ENCODE measurements at regions not wholly inside any gene's neighbourhood (a gene's known extent, or its start where the extent isn't known, plus 50 kb on each side); places are given as distances from the start of the nearest gene placed in this dataset.

DNA sequence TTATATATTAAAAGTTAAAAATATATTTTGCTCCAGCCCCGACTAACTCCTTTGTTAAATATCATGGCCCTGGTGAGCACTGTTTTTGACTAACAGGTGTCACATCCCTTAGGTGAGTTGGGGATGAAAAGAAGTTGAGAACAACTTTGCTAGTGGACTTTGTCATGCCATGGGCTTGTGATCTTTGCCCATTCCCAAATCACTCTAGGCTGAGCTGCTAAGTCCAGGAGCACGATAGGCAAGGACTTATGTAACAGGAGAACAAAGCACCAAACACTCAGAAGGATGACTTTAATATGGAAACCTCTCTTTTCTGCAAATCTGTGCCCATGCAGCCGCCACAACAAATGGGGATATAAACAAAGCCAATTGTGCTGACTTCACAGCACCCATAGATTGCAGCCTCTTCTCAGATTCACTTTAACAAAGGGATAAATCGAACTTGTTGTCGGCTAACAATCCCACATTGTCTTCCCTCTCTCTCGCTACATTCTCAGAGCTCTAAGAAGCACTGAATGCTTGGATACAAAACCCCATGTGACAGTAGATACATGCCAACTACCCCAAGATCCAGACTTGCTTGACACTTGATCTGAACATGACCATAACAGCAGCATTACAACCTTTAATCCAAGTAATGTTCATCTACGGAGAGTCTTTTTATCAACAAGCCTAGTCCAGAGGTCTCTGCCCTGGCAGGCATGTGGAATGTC is 86.8 kb upstream of the CD180 start:
- no peak for DNase-seq

GRCh38 chr5:67281874-67282273 is 85.3 kb upstream of the CD180 start:
- no peak for DNase-seq

DNA sequence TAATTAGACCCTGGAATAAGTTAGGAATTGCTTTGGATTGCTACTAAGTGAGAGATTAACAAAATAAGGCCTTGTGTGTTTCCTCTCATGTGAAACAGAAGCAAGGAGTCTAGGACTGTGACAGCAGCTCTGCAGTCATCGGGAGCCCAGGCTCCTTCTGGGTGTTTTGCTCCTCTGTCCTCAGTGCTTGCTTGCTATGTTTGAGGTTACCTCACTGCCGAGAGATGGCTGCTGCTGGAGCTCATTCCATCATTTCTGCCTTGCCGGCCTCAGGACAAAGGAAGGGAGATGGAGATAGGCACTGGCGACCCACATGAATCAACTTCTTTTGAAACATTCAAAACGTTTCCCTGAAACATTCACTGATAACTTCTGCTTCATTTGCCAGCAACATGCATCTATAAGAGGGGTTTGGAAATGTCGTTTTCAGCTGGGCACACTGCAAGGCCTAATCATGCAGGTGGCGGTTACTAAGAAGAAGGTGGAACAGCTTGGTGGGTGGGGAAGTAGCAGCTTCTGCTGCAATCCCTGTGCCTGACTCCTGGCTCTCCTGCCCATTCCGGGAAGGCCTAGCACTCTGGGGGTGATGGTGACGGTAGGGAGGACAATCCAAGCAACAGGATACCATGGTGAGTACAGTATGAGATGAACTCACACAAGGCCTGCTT is 77.2 kb upstream of the CD180 start:
- no peak for DNase-seq

GRCh38 chr5:67272453-67273130 is 76.0 kb upstream of the CD180 start:
- DNase-seq: no peak

DNA sequence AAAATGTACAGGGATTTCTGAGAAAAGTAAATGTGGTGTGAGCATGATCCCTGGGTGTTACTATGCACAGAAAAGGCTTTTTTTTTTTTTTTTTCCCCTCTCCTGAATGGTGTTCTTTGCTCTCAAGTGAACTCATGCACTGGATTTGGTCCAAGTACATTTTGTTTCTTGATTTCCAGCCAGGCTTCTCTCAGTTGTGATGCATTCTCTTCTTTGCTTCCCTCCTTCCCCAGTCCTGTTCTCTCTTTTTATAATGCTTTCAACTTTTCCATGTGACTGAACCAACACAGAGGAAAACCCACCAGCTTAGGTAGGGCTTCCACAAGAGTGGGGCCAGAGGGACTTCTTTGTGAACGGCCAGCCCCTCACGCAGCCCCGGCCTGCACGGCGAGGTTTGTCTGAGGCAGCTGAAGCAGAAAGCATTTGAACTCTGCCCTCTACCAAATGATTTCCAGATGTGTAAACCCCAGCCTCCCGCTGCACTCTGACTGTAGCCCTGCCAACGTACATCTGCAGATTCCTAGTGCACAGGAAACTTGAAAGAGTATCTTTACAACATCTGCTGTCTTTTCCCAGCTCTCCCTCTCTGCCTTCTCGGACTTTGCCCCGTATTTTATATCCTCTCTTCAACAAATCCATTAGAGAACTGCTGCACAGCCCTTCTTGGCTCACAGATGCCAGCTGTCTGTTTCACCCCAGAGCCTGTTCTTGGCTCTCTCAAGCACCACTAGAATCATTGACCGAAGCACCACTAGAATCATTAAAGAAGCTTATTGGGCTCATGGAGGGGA is 71.8 kb upstream of the CD180 start:
- DNase-seq: peak; percentile 97

DNA sequence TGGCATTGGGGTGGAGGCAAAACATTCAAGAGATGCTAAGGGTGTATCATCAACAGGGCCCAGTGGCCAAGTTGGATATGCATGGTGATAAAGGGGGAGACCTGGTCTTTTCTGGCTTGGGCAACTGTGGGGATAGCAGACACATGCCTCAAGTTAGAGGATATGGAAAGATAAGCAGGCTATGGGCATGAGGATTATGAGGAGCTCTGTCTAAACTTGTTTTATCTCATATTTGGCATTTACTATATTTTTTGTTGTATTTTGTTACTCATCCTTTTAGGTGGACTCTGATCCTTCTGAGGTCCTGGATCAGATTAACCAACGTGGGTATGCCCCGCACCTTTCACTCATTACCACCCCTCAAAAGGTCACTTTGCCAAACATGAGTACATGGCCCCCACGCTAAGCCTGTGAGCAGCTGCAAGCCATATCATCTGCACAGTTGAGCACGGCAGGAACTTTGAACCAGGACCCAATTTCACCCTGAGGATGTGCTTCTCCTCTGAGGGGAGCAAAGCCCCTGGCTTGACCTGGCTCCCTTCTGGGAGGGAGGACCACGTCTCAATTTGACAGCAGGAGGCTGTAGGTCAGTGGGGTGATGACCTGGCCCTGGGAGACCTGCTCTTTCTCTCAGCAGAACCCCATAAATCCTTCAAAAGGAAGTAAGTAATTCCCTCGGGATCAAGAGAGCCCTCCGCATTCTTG is 71.1 kb upstream of the CD180 start:
- DNase-seq: no peak

DNA sequence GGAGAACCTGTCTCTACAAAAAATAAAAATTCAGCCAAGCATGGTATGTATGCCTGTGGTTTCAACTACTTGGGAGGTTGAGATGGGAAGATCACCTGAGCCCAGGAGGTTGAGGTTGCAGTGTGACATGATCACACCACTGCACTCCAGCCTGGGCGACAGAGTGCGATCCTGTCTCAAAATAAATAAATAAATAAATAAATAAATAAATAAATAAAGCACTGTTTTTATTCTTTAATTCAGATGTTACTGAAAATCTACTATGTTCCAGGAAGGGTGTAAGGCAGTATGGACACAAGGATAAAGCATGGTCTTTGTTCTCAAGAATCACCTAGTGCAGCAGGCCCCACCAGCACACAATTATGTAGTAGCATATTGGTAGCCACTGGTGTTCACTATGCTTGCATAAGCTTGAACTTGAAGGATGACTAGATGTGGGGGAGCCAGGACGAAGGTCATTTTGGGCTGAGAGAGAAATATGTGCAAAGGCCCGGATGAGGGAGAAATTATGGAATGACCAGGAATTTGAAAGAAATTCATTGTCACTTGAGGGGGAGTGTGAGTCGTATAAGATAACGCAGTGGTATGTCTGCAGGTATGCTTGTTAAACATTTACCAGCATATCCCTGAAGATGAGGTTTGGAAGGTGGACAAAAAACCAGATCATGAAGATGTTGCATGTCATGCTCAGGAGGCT is 70.2 kb upstream of the CD180 start:
- no peak for DNase-seq

DNA sequence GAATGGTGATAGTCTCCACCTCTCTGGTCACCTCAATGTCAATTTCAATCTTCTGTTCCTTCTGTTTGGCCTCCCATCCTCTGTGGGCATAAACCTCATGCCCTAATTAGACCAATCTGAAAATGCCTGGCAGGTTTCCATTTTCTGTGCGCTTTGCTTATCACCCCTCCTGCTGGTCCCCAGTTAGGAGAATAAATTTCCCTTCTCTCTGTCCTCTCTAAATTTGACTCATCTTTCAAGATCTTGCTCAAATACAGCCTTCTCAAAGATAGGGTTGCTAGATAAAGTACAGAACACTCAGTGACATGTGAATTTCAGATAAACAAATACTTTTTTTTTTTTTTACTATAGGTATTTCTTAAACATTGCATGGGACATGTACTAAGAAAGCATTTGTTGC is 69.4 kb upstream of the CD180 start:
- no peak for DNase-seq

GRCh38 chr5:67263656-67264408 is 67.2 kb upstream of the CD180 start:
- no peak for DNase-seq

DNA sequence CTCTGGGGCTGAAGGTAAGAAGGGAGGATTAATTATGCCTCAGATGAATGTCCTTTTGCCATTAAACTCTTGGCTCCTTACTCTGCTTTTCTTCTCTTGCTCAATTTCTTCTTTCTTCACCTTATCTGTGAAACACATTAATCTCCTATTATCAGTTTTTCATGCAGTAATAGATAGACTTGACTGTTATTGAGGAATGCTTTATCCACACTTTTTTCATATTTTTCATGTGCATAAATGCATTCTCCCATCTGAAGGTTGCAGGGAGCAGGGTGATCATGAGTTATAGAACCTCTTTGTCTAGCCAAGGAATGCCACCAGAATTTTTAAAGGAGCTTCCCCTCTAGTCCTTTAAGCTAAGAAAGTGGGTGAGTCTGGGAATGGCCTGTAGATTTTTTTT is 66.4 kb upstream of the CD180 start:
- no peak for DNase-seq

- no peak for DNase-seq
Measured at GRCh38 chr5:67262206-67262605, 65.6 kb upstream of the CD180 start.

- DNase-seq: no peak
Measured at GRCh38 chr5:67259548-67260215, 63.1 kb upstream of the CD180 start.

GRCh38 chr5:67257500-67257899 is 60.9 kb upstream of the CD180 start:
- DNase-seq: no peak

- no peak for DNase-seq
Measured at GRCh38 chr5:67257077-67257476, 60.5 kb upstream of the CD180 start.

GRCh38 chr5:67255881-67256280 is 59.3 kb upstream of the CD180 start:
- DNase-seq: peak; percentile 68

DNA sequence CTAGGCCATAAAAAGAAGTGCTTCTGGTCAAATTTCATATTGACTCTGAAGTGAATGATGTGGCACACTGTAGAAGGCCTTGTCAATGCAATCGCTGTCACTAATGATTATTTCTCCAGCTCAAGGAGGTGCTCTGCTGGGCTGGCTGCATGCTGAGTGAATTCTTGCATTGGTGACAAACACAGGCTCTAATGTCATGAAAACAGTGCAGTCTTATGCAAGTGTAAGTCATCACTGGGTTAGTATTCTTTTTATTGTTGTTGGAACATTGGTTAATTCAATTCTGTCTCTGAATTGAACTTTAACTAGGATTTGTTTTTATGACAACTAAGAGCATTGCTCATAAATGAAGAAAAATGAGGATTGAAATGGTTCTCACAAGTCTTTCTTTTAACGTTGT is 57.3 kb upstream of the CD180 start:
- no peak for DNase-seq

- peak; percentile 16 for DNase-seq
Measured at GRCh38 chr5:67249590-67249895, 52.9 kb upstream of the CD180 start.

DNA sequence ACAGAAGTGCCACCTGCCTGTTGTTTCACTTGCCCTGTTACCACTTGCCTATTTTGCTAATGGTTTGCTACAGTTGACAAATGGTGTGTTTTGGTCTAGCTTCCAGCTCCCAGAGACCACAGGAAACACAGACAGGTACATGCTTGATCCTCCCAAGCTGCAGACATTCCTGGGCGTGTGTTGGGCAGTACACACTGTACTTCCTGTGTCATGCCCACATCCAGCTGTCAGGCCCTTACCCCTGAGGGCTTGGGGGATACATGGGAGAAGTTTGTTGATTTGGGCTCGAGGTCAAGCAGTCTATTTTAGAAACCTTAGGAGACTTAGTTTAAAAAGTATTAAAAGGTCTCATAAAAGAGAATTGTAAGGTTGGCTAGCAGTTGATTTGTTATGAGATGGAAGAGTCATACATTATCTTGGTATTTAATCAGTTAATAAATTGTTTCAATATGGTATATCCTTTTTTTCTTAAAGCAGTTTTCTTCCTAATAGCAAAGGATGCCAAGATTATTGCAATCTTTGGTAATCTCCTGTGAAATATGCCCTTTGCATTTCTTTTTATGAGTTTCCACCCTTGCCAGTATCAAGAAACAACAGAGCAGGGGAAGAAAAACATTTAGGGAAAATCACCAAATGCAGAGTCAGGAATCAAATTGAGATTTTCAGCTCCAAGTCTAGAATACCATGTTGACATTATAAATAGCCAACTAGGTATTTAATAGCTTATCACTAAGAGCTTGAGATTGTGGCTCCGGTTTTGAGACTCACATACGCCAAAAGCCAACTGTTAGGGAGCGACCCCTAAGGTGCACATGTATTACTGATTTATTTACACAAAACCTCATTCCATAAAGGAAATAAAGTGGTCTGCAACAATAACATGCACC is 52.3 kb upstream of the CD180 start:
- peak; percentile 31 for DNase-seq

- no peak for DNase-seq
Measured at GRCh38 chr5:67246546-67247268, 50.1 kb upstream of the CD180 start.
